GM12878 (cell line): ENCODE measurements at regions not wholly inside any gene's neighbourhood (a gene's known extent, or its start where the extent isn't known, plus 50 kb on each side); places are given as distances from the start of the nearest gene placed in this dataset.

Experiments
- ETV6 ChIP-seq, 2 experiments: fragments of 450-650 bp in 1 of 2; IDR thresholded peaks in 1 of 2; conservative IDR thresholded peaks in 1 of 2; 2 replicates each; pipeline ENCODE4 v1.6.1; 2014; ENCODE audit warnings: antibody characterized with exemption in 1 of 2, borderline replicate concordance in 1 of 2, low read depth in 1 of 2, mild to moderate bottlenecking in 1 of 2, moderate library complexity in 1 of 2
- IKZF1 ChIP-seq: fragments of 450-650 bp; conservative IDR thresholded peaks from 2 replicates; pipeline ENCODE4 v1.6.1; 2017; ENCODE audit warnings: antibody characterized with exemption, mild to moderate bottlenecking
- JUNB ChIP-seq: IDR thresholded peaks from 2 replicates; pipeline ENCODE4 v1.6.1; 2016; ENCODE audit warnings: antibody characterized with exemption, mild to moderate bottlenecking
- MYC ChIP-seq: IDR thresholded peaks from 2 replicates; pipeline ENCODE4 v1.6.1; 2011; ENCODE audit warnings: mild to moderate bottlenecking, low read length, moderate library complexity, inconsistent platforms; ENCODE audit not compliant: insufficient read depth, insufficient replicate concordance, insufficient read length, severe bottlenecking
- POLR2A ChIP-seq: IDR thresholded peaks from 2 replicates; pipeline ENCODE4 v1.6.1; 2011; ENCODE audit warnings: low read depth, mild to moderate bottlenecking, low read length
- RAD21 ChIP-seq: IDR thresholded peaks from 2 replicates; pipeline ENCODE4 v1.6.1; 2011; ENCODE audit warnings: mild to moderate bottlenecking, low read depth, low read length, moderate library complexity; ENCODE audit not compliant: insufficient read depth
- RB1 ChIP-seq: fragments of 450-650 bp; formaldehyde crosslinking; IDR thresholded peaks from 2 replicates; pipeline ENCODE4 v1.6.1; 2017; ENCODE audit warnings: mild to moderate bottlenecking, borderline replicate concordance
- TF ChIP-seq, protein P1 (sequence below), 3 experiments: IDR thresholded peaks in 2 of 3; conservative IDR thresholded peaks in 1 of 3; 2 replicates each; pipeline ENCODE4 v1.5.1; 2011; ENCODE audit warnings: low read depth in 3 of 3, low read length in 3 of 3, mild to moderate bottlenecking in 3 of 3, control low read depth in 2 of 3, moderate library complexity in 2 of 3, inconsistent platforms in 1 of 3, mixed read lengths in 1 of 3; ENCODE audit not compliant: control insufficient read depth in 2 of 3, insufficient read depth in 1 of 3; ENCODE audit errors: extremely low read depth in 1 of 3

DNA sequence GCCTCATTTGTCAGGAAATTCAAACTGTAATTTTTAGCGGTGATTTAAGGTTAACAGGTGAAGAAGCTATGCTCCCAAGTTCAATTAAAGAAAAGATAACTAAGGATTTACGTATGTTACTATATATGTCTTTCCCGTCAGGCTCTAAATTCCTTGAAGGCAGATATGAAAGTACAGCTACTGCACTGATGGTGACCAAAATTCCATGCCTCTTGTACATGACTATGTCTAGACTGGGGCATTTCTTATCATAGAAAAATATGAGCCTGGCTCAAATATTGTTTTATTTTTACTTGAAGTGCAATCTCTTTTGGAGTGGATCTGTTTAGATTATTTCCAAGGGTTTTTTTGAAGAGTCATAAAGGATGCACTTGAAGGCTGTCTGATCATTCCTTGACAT is 647.1 kb upstream of the KCNMB2 start:
- TF ChIP-seq RAD21: no peak
- TF ChIP-seq, protein P1, sequence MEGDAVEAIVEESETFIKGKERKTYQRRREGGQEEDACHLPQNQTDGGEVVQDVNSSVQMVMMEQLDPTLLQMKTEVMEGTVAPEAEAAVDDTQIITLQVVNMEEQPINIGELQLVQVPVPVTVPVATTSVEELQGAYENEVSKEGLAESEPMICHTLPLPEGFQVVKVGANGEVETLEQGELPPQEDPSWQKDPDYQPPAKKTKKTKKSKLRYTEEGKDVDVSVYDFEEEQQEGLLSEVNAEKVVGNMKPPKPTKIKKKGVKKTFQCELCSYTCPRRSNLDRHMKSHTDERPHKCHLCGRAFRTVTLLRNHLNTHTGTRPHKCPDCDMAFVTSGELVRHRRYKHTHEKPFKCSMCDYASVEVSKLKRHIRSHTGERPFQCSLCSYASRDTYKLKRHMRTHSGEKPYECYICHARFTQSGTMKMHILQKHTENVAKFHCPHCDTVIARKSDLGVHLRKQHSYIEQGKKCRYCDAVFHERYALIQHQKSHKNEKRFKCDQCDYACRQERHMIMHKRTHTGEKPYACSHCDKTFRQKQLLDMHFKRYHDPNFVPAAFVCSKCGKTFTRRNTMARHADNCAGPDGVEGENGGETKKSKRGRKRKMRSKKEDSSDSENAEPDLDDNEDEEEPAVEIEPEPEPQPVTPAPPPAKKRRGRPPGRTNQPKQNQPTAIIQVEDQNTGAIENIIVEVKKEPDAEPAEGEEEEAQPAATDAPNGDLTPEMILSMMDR (IDR thresholded peaks at IDR 0.05 in 2 of 3, conservative IDR thresholded peaks at IDR 0.05 in 1 of 3; ENCODE audit: control insufficient read depth in 2 of 3, extremely low read depth in 1 of 3, insufficient read depth in 1 of 3, low read depth in 3 of 3, low read length in 3 of 3): no peak
- no peak for TF ChIP-seq ETV6 (conservative IDR thresholded peaks at IDR 0.05 in 1 of 2, IDR thresholded peaks at IDR 0.05 in 1 of 2; ENCODE audit: borderline replicate concordance in 1 of 2, low read depth in 1 of 2)
- no peak for TF ChIP-seq POLR2A
- TF ChIP-seq JUNB: no peak
- no peak for TF ChIP-seq MYC
- TF ChIP-seq RB1: no peak
- no peak for TF ChIP-seq IKZF1
